ENCODE measurements at regions not wholly inside any gene's neighbourhood (a gene's known extent, or its start where the extent isn't known, plus 50 kb on each side); places are given as distances from the start of the nearest gene placed in this dataset.

GRCh38 chr14:84961637-84962036 lies 568.3 kb upstream of the FLRT2 start:
- DNase-seq (ENCODE audit: low read depth), result no peak
- TF ChIP-seq, protein P1, sequence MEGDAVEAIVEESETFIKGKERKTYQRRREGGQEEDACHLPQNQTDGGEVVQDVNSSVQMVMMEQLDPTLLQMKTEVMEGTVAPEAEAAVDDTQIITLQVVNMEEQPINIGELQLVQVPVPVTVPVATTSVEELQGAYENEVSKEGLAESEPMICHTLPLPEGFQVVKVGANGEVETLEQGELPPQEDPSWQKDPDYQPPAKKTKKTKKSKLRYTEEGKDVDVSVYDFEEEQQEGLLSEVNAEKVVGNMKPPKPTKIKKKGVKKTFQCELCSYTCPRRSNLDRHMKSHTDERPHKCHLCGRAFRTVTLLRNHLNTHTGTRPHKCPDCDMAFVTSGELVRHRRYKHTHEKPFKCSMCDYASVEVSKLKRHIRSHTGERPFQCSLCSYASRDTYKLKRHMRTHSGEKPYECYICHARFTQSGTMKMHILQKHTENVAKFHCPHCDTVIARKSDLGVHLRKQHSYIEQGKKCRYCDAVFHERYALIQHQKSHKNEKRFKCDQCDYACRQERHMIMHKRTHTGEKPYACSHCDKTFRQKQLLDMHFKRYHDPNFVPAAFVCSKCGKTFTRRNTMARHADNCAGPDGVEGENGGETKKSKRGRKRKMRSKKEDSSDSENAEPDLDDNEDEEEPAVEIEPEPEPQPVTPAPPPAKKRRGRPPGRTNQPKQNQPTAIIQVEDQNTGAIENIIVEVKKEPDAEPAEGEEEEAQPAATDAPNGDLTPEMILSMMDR (IDR thresholded peaks at IDR 0.05; ENCODE audit: insufficient read depth, low read depth, low read length, missing control alignments), result no peak
- H3K4me3 ChIP-seq (ENCODE audit: low read length), result no peak overlapping the region

GRCh38 chr14:84963518-84963917 lies 566.4 kb upstream of the FLRT2 start:
- H3K4me3 ChIP-seq (ENCODE audit: low read length), result no peak overlapping the region
- TF ChIP-seq, protein P1 (IDR thresholded peaks at IDR 0.05; ENCODE audit: insufficient read depth, low read depth, low read length, missing control alignments), result no peak
- DNase-seq (ENCODE audit: low read depth), result no peak

DNA sequence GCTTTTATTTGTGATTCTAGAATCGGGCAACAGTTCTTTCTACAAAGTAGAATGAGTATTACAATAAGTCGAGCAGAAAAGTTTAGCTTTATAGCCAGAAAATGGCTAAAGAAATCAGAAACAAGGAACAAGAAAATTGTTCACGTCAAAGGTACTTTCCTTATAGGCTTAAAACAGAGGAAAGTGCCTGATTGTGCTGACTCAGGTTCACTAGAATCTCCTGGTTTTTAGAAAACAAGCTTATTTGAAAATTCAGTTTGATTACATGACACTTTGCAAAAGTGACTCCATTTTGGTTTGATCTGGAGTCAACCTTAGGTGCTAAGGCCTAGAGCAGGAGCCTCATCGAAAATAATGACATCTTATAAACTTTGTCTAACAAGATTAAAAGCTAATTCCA lies 564.7 kb upstream of the FLRT2 start:
- DNase-seq (ENCODE audit: low read depth), result no peak
- H3K4me3 ChIP-seq (ENCODE audit: low read length), result no peak overlapping the region
- TF ChIP-seq, protein P1 (IDR thresholded peaks at IDR 0.05; ENCODE audit: insufficient read depth, low read depth, low read length, missing control alignments), result no peak

- H3K4me3 ChIP-seq (ENCODE audit: low read length), result no peak overlapping the region
- peak; percentile 85 for DNase-seq (ENCODE audit: low read depth)
- TF ChIP-seq, protein P1 (IDR thresholded peaks at IDR 0.05; ENCODE audit: insufficient read depth, low read depth, low read length, missing control alignments), result no peak
Measured at GRCh38 chr14:84969501-84969900, 560.4 kb upstream of the FLRT2 start.

GRCh38 chr14:84975241-84975902 lies 554.6 kb upstream of the FLRT2 start:
- DNase-seq (ENCODE audit: low read depth), result no peak
- no peak overlapping the region for H3K4me3 ChIP-seq (ENCODE audit: low read length)
- TF ChIP-seq, protein P1 (IDR thresholded peaks at IDR 0.05; ENCODE audit: insufficient read depth, low read depth, low read length, missing control alignments), result no peak

DNA sequence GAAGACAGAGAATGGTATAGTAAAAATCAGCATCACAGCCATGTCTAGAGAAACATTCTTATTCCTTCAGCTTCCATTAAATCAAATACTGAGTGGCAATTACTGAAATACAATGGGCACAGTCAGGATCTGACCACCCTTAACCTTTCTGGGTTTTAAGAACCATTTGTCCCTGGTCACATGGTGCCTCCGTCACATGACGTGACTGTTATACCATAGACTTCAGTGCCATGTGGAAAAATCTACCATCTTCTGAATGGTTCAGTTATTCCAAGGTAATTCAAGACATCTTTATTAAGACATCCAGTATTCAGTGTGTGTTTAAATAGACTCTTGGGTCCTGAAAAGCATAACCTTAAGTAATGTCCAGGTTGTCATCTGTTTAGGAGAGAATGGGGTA lies 553.1 kb upstream of the FLRT2 start:
- no peak for DNase-seq (ENCODE audit: low read depth)
- TF ChIP-seq, protein P1 (IDR thresholded peaks at IDR 0.05; ENCODE audit: insufficient read depth, low read depth, low read length, missing control alignments), result no peak
- no peak overlapping the region for H3K4me3 ChIP-seq (ENCODE audit: low read length)

- TF ChIP-seq, protein P1 (IDR thresholded peaks at IDR 0.05; ENCODE audit: insufficient read depth, low read depth, low read length, missing control alignments), result no peak
- H3K4me3 ChIP-seq (ENCODE audit: low read length), result no peak overlapping the region
- no peak for DNase-seq (ENCODE audit: low read depth)
Measured at GRCh38 chr14:84987042-84987441, 542.9 kb upstream of the FLRT2 start.
